ENCODE measurements at regions not wholly inside any gene's neighbourhood (a gene's known extent, or its start where the extent isn't known, plus 50 kb on each side); places are given as distances from the start of the nearest gene placed in this dataset.

- POLR2A ChIA-PET: no interaction called here
- H3K4me1 ChIP-seq (ENCODE audit: control insufficient read depth, insufficient read depth, low read length): no peaks in the 10 kb centered on the region
- no peak overlapping the region for H3K4me3 ChIP-seq (ENCODE audit: low read depth, low read length)
- TF ChIP-seq ZNF792 (tag by site-specific recombination; IDR thresholded peaks at IDR 0.05): no peak
- TF ChIP-seq ZNF654 (tag by site-specific recombination; IDR thresholded peaks at IDR 0.05; ENCODE audit: low read depth): no peak
- no peak for TF ChIP-seq BCL11B (tag by site-specific recombination; IDR thresholded peaks at IDR 0.05; ENCODE audit: low read depth)
- no peak for TF ChIP-seq KLF7 (tag by site-specific recombination; IDR thresholded peaks at IDR 0.05; ENCODE audit: borderline replicate concordance)
- no peak for TF ChIP-seq ZNF529 (tag by site-specific recombination; IDR thresholded peaks at IDR 0.05; ENCODE audit: insufficient replicate concordance)
- CTCF ChIA-PET: interaction anchor here (0.6 to 0.7 kb wide), 2 partner anchors 18 to 798 kb away, joined by 3 to 4 read pairs; no protein-coding TSS in a partner anchor
- H3K27ac ChIP-seq (ENCODE audit: extremely low read depth, low read depth, low read length): no peak overlapping the region
- no peaks in the 10 kb centered on the region for H3K36me3 ChIP-seq (ENCODE audit: control insufficient read depth in 2 of 2, insufficient read depth in 1 of 2, low read length in 2 of 2)
- no peaks in the 10 kb centered on the region for H3K9me3 ChIP-seq (ENCODE audit: control insufficient read depth, insufficient read depth, low read depth, low read length)
These were observed 51.9 kb upstream of the WT1 start for GRCh38 chr11:32487270-32487669.

GRCh38 chr11:32485733-32486132 is 50.4 kb upstream of the WT1 start:
- Histone ChIP-seq H3K27ac (ENCODE audit: extremely low read depth, low read depth, low read length) (no peak overlapping the region), H3K9me3 (ENCODE audit: control insufficient read depth, insufficient read depth, low read depth, low read length) (no peaks in the 10 kb centered on the region), H3K4me3 (ENCODE audit: low read depth, low read length) (no peak overlapping the region), H3K4me1 (ENCODE audit: control insufficient read depth, insufficient read depth, low read length) (no peaks in the 10 kb centered on the region), H3K36me3 (ENCODE audit: control insufficient read depth in 2 of 2, insufficient read depth in 1 of 2, low read length in 2 of 2) (no peaks in the 10 kb centered on the region)
- CTCF ChIA-PET: no interaction called here
- POLR2A ChIA-PET: no interaction called here
- TF ChIP-seq ZNF768 (tag by site-specific recombination; IDR thresholded peaks at IDR 0.05): no peak
- no peak for TF ChIP-seq ZNF311 (tag by site-specific recombination; IDR thresholded peaks at IDR 0.05; ENCODE audit: borderline replicate concordance)
- no peak for TF ChIP-seq KLF9 (tag by site-specific recombination; IDR thresholded peaks at IDR 0.05; ENCODE audit: low read depth)
- TF ChIP-seq ZNF626 (tag by site-specific recombination; IDR thresholded peaks at IDR 0.05): no peak

Data from HEK293 (cell line).